GM12892 (cell line): ENCODE measurements at regions not wholly inside any gene's neighbourhood (a gene's known extent, or its start where the extent isn't known, plus 50 kb on each side); places are given as distances from the start of the nearest gene placed in this dataset.
"Not testable (repeated sequence)": the region's sequence is repeated elsewhere in the genome, so short reads cannot be mapped to it uniquely, and the experiment has no call there.

ENCODE experiments used
- DNase-seq: peaks from one replicate; pipeline ENCODE4 v3.0.0; 2011; ENCODE audit not compliant: insufficient read length
- FAIRE-seq: peaks from 2 replicates; lab custom pipeline; 2011; peaks lifted over from hg19 to GRCh38; lab: Jason Lieb, UNC
- POLR2A ChIP-seq: IDR thresholded peaks from 2 replicates; pipeline ENCODE4 v1.6.1; 2011; ENCODE audit warnings: low read depth, low read length, control low read depth
- POLR2AphosphoS5 ChIP-seq: IDR thresholded peaks from 2 replicates; pipeline ENCODE4 v1.6.1; 2011; ENCODE audit warnings: low read depth, low read length, control low read depth
- TAF1 ChIP-seq: IDR thresholded peaks from 2 replicates; pipeline ENCODE4 v1.6.1; 2011; ENCODE audit warnings: low read depth, mild to moderate bottlenecking, control low read depth, low read length, borderline replicate concordance

DNA sequence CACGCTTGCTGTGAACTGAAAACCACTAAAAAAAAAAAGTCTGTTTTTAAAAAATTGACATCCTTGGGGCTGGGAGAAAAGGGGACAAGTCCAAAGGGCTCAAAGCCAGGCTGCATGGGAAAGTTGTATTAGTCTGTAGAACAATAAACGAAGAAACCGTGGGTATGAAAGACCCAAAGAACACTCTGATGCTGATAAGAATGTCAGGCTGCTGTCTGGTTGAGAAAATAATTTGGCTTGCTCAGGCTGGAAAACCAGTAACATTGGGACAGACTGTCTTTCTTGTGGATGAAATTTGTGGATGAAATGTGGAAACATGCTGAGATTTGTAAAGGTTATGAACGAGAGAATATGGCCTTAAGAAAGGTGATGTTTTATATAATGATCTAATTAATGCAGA lies 68.5 kb upstream of the HSPB3 start:
- FAIRE-seq (no peak), DNase-seq (no peak)
- no peak for TF ChIP-seq TAF1
- TF ChIP-seq POLR2AphosphoS5, result no peak
- TF ChIP-seq POLR2A, result no peak

DNA sequence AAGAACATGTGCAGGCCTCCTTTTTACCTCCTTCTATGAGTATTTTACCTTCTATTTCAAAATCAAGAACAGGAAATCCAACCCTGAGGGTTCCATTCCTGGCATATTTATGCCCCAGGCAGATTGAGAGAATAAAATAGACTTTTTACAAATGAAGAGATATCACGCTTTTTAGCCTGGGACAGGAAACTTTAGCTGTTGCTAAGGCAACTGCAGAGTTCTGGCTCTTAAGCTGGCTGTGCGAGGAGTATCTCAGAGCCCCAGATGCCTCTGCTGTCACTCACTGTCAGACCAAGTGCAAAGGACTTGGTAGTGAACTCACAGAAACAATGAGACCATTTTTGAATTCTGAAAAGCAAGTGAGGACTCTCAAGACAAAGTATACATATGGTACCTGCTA lies 69.5 kb upstream of the HSPB3 start:
- DNase-seq (no peak), FAIRE-seq (no peak)
- TF ChIP-seq POLR2A, result no peak
- TF ChIP-seq POLR2AphosphoS5, result no peak
- no peak for TF ChIP-seq TAF1

DNA sequence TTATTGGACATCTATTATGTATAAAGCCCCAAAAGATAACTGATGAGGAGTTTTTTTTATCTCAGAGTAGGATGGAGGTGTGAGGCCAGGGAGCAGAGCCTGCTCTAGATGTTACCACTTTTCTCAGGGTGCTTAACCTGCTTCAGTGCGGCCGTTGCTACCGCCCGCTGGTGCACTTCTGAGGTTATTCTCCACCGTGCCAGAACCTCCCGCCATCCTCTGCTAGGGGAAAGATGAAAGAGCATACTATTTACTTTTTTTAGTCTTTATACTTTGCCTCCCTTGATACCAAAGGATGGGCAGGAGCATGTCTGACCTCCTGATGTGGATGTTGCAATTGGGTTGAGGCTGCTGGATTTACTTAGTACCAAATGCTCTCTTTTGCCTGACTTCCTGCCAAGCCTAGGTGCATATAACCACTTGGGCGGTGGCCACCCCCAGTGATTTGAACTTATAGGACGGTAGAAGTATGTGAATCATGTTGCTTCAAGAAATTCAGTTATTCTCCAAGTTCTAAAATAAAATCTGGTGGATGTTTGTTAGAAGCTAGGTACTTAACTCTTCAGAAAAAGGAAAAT lies 71.1 kb upstream of the HSPB3 start:
- DNase-seq (no peak), FAIRE-seq (no peak)
- TF ChIP-seq TAF1 (no peak), POLR2AphosphoS5 (no peak), POLR2A (no peak)

DNA sequence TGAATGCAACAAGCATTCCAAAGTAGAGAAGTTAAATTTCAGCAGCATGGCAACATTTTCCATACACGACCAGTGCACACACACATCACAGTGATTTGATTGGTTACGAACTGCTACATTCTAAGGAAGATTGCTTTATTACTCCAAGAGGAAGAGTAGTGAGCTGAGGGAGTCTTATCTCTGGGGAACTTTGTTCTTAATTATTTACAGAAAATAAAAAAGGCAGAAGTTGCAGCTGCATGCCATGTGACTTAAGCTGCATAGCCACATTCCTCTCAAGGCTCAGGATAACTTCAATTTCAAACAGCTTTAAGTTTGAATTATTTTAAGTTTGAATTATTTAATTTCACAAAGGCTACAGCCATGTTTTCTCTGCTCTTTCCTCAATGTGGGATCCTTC lies 71.6 kb upstream of the HSPB3 start:
- DNase-seq (no peak), FAIRE-seq (no peak)
- TF ChIP-seq TAF1, result no peak

DNA sequence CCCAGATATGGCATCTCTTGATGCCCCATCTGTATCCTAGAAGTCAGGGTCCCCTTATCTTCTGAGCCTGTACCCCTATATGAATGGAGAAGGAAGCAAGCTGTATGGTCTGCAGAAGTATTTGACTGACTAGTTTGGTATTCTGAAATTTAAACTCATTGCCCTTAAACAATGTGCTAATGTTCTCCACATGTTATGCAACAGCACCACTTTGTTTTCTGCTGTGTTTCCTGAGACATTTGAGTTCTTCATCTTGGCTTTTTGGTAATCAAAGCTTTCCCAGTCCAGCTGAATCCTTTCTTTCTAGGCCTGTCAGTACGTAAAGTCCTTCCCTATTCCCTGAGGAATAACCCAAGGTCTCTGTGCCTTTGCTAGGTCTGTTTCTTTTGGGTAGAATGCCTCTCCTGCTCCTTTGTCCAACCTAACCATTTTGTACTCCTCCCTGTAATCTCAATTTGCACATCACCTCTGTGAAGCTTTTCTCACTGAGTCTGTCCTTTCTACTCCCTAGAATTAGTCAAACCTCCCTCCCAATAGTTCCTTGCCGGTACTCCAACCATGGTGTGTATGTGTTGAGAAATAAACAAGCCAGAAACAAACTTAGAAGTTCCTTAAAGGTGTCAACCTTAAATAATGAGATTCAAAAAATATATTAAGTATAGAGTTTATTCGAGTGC lies 72.1 kb upstream of the HSPB3 start:
- DNase-seq (no peak), FAIRE-seq (no peak)
- no peak for TF ChIP-seq POLR2A
- TF ChIP-seq TAF1, result no peak
- TF ChIP-seq POLR2AphosphoS5, result no peak

DNA sequence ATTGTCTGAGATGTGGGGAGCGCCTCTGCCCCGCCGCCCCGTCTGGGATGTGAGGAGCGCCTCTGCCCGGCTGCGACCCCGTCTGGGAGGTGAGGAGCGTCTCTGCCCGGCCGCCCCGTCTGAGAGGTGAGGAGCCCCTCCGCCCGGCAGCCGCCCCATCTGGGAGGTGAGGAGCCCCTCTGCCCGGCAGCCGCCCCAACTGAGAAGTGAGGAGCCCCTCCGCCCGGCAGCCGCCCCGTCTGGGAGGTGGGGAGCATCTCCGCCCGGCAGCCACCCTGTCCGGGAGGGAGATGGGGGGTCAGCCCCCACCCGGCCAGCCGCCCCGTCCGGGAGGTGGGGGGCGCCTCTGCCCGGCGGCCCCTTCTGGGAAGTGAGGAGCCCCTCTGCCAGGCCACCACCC lies 70.9 kb upstream of the ARL15 start:
- not testable (repeated sequence) for DNase-seq, FAIRE-seq

DNA sequence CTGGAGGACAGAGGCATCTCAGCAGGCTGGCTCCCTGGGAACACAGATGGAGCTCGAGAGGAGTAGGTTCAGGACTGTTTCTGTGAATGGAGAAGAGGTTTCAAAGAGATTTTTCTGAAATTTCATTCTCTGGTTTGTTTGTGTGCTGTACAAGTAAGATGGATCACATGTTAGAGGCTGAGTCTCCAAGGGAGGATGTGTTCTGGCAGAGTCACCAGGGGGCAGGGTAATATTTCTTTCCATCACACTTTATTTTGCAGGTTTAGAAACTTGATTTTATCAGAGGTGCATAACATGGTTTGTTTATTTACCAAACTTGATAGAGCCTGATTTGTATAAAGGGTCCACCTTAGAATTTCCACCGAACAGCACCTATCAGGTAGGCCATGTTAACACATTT lies 69.2 kb upstream of the ARL15 start:
- no peak for DNase-seq
- no peak for FAIRE-seq
- no peak for TF ChIP-seq TAF1
- no peak for TF ChIP-seq POLR2A
- TF ChIP-seq POLR2AphosphoS5, result no peak

DNA sequence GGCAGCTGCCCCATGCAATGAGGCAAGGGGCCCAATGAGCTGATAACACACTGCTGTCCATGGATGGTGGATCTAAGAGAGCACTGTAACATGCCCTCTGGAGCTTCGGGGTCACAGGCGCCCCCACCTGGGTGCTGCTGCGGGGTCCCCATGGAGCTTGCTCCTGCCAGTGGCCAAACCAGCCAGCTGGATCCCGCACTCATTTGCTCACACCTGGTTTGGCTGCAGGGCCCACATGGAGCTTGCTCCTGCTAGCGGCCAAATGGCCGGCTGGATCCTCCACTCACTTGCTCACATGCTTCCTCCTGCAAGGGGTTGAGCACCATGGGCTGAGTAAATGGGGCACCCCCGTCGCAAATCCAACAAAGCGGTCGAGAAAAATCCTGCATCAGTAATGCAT lies 68.3 kb upstream of the ARL15 start:
- FAIRE-seq (no peak), DNase-seq (no peak)
- no peak for TF ChIP-seq POLR2A
- no peak for TF ChIP-seq POLR2AphosphoS5
- no peak for TF ChIP-seq TAF1

DNA sequence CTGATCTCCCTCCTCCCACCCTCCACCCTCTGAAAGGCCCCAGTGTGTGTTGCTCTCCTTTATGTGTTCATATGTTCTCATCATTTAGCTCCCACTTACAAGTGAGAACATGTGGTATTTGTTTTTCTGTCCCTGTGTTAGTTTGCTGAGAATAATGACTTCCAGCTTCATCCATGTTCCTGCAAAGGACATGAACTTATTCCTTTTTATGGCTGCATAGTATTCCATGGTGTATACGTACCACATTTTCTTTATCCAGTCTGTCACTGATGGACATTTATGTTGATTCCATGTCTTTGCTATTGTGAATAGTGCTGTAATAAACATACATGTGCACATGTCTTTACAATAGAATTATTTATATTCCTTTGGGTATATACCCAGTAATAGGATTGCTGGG lies 67.0 kb upstream of the ARL15 start:
- FAIRE-seq, DNase-seq: not testable (repeated sequence)

DNA sequence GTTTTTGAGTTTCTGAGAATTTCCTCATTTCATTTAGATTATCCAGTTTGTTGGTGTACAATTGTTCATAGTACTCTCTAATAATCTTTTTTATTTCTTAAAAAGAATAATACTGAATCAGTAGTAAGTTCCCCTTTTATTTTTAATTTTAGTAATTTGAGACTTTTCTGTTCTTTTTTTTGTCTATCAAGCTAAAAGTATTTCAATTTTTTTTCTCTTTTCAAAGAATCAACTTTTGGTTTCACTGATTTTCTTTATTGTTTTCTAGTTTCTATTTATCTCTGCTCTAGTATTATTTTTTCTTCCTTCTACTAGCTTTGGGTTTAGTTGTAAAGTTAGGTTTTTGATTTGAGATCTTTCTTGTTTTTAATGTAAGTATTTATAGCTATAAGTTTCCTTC lies 60.6 kb upstream of the ARL15 start:
- no peak for DNase-seq
- FAIRE-seq, result no peak
- TF ChIP-seq POLR2A, result no peak
- TF ChIP-seq POLR2AphosphoS5, result no peak
- TF ChIP-seq TAF1, result no peak

DNA sequence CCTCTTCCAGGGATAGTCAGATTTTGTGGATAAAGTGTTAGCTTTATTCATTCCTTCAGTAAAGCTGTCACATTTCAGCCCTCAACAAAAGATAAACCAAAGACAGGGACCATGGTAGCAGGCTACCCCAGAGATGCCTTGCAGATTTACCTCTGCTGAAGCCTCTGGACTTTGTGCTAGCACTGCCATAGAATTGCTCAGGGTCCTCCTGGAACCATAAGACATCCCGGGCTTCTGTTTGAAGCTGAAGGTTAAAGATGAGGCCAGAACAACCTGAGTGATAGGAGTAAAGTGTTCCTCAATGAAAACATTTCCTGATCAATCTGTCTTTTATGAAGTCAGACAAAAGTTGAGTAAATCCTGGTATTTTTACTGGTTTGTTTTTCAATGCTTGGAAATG lies 57.5 kb upstream of the ARL15 start:
- FAIRE-seq (no peak), DNase-seq (no peak)
- TF ChIP-seq TAF1, result no peak
- no peak for TF ChIP-seq POLR2A
- no peak for TF ChIP-seq POLR2AphosphoS5

DNA sequence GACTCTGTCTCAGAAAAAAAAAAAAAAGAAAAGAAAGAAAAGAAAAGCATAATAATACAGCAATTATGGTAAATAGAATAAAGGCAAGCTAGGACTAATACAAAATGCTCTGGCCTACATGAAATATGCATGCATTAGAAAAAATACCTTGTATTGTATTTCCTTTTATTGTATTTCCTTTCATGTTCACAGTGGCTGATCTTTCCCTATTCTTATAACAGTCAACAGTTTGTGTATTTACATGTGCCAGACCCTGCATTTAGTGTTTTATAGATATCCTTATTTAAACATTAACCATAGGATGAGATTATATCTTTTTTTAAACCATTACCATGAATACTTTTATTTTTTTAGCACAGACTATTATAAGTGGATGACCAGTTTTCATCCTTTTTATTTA lies 56.3 kb upstream of the ARL15 start:
- TF ChIP-seq POLR2AphosphoS5 (no peak), POLR2A (no peak), TAF1 (no peak)
- FAIRE-seq, result no peak
- DNase-seq, result no peak

DNA sequence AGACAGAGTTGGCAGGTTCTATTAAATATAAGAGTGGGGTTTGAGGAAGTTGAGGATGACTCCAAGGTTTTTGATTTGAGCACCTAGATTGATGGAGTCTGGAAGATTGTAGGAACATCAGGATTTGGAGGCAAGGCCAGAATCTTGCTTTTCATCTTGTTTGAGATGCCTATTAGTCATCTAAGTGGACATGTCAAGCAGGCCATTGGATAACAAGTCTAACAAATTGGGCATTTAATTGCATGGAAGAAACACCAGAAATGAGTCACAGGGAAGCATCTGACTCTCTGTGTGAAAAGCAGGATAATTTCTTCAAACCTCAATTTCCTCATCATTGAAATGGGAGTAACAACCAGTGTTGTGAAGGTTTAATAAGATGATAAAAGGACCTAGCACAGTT lies 53.3 kb upstream of the ARL15 start:
- TF ChIP-seq TAF1 (no peak), POLR2A (no peak), POLR2AphosphoS5 (no peak)
- DNase-seq, result no peak
- no peak for FAIRE-seq
